Pancreas (tissue), 10 donors: ENCODE measurements at regions not wholly inside any gene's neighbourhood (a gene's known extent, or its start where the extent isn't known, plus 50 kb on each side); places are given as distances from the start of the nearest gene placed in this dataset.

Experiments
- ATAC-seq, 4 donors: fragments of 200-7000 bp; cut with Tn5 transposase; one replicate each; pipeline versions ENCODE4 v1.8.0 to v1.9.1; 2020; ENCODE audit warnings: mild to moderate bottlenecking in 4 of 4, moderate library complexity in 4 of 4
- DNase-seq, 6 donors: peaks; one replicate each; pipeline ENCODE4 v3.0.0-alpha.2; 2020
- FAIRE-seq: peaks from 2 replicates; lab custom pipeline; 2012; peaks lifted over from hg19 to GRCh38; lab: Jason Lieb, UNC
- H3K27ac ChIP-seq, 4 donors: fragments of 200-600 bp; sonication (generic); 1 replicate in 3 of 4; 2 replicates in 1 of 4; pipeline versions ENCODE4 v1.5.0 to v1.8.0; 2020
- H3K27me3 ChIP-seq, 4 donors: fragments of 200-600 bp; one replicate each; pipeline ENCODE4 v1.8.0; 2021
- H3K36me3 ChIP-seq, 3 donors: fragments of 200-600 bp; sonication (generic) in 1 of 3; one replicate each; pipeline versions ENCODE4 v1.5.0 to v1.8.0; 2020 to 2021
- H3K4me1 ChIP-seq, 3 donors: fragments of 200-600 bp; one replicate each; pipeline ENCODE4 v1.8.0; 2021
- H3K4me3 ChIP-seq, 4 donors: fragments of 200-600 bp; sonication (generic) in 2 of 4; one replicate each; pipeline versions ENCODE4 v1.5.0 to v1.8.0; 2020 to 2021
- H3K9me3 ChIP-seq, 4 donors: fragments of 200-600 bp; one replicate each; pipeline ENCODE4 v1.8.0; 2021
- WGBS, 2 donors: extraction: QIAGEN DNeasy Blood & Tissue Kit; methylation state at CpG; one replicate each; pipeline ENCODE4 v1.1.7; 2013; 5-methylcytosine and 5-hydroxymethylcytosine counted together
- intact Hi-C, 3 donors: fragments of 100-400 bp; cut with DNase I; formaldehyde crosslinking; loops; one replicate each; pipeline versions ENCODE4 v1.11.1 to v1.14.2; 2022
- TF ChIP-seq, protein P1 (sequence below), 4 donors: fragments of 200-600 bp; sonication (generic) in 3 of 4; IDR thresholded peaks; one replicate each; pipeline versions ENCODE4 v1.5.0 to v1.8.0; 2021; ENCODE audit warnings: antibody characterized with exemption in 4 of 4
- donor health status: healthy with polysubstance abuse.
- donor health status: DM: no; HTN: no; CAD: no; lungs with moderate emphysema.
- donor health status: DM: no; HTN: no; CAD: no.
- donor health status: control.
- donor health status: control.
- donor health status: Bipolar disorder and iron deficiency.
- donor health status: DM: yes; HTN: yes; CAD: no.
- donor health status: DM: no; HTN: no; CAD: no.
- donor health status: DM: no; HTN: no; CAD: no.
- donor health status: DM: yes; HTN: yes; CAD: no.

GRCh38 chr3:23116081-23116837, 86.9 kb upstream of the UBE2E2 start:
- Histone ChIP-seq H3K9me3 (no peaks in the 10 kb centered on the region), H3K4me3 (no peak overlapping the region), H3K27me3 (no peaks in the 10 kb centered on the region), H3K36me3 (no peaks in the 10 kb centered on the region), H3K27ac (no peak overlapping the region), H3K4me1 (no peaks in the 10 kb centered on the region)
- TF ChIP-seq, protein P1, sequence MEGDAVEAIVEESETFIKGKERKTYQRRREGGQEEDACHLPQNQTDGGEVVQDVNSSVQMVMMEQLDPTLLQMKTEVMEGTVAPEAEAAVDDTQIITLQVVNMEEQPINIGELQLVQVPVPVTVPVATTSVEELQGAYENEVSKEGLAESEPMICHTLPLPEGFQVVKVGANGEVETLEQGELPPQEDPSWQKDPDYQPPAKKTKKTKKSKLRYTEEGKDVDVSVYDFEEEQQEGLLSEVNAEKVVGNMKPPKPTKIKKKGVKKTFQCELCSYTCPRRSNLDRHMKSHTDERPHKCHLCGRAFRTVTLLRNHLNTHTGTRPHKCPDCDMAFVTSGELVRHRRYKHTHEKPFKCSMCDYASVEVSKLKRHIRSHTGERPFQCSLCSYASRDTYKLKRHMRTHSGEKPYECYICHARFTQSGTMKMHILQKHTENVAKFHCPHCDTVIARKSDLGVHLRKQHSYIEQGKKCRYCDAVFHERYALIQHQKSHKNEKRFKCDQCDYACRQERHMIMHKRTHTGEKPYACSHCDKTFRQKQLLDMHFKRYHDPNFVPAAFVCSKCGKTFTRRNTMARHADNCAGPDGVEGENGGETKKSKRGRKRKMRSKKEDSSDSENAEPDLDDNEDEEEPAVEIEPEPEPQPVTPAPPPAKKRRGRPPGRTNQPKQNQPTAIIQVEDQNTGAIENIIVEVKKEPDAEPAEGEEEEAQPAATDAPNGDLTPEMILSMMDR (IDR thresholded peaks at IDR 0.05): no peak
- FAIRE-seq (no peak), ATAC-seq (no peak), DNase-seq (no peak)
- 56 to 72% methylated on average over 3 of the region's 3 CpGs for WGBS, 2 donors
- intact Hi-C loops: no loop called here

GRCh38 chr3:23117856-23118255, 85.3 kb upstream of the UBE2E2 start:
- Histone ChIP-seq H3K27ac (no peak overlapping the region), H3K4me3 (no peak overlapping the region), H3K4me1 (no peaks in the 10 kb centered on the region), H3K27me3 (no peaks in the 10 kb centered on the region), H3K9me3 (no peaks in the 10 kb centered on the region), H3K36me3 (no peaks in the 10 kb centered on the region)
- DNase-seq (no peak), ATAC-seq (no peak), FAIRE-seq (no peak)
- 38 to 53% methylated on average over 1 of the region's 1 CpG for WGBS, 2 donors
- TF ChIP-seq, protein P1 (IDR thresholded peaks at IDR 0.05): no peak
- intact Hi-C loops: no loop called here

- H3K9me3 ChIP-seq: no peaks in the 10 kb centered on the region
- intact Hi-C loops: no loop called here
- H3K4me3 ChIP-seq: no peak overlapping the region
- H3K4me1 ChIP-seq: no peaks in the 10 kb centered on the region
- peaks cover 0 to 5% (median 0%) of the 10 kb centered on the region in 4 donors for H3K27me3 ChIP-seq
- DNase-seq (no peak), ATAC-seq (no peak), FAIRE-seq (no peak)
- TF ChIP-seq, protein P1 (IDR thresholded peaks at IDR 0.05): no peak
- H3K36me3 ChIP-seq: no peaks in the 10 kb centered on the region
- H3K27ac ChIP-seq: no peak overlapping the region
- 81 to 92% methylated on average over 3 of the region's 3 CpGs for WGBS, 2 donors
Observed at GRCh38 chr3:23127196-23127595, 75.9 kb upstream of the UBE2E2 start.

GRCh38 chr3:23128655-23129054, 74.5 kb upstream of the UBE2E2 start:
- H3K9me3 ChIP-seq: no peaks in the 10 kb centered on the region
- WGBS, 2 donors: 68 to 71% methylated on average over 2 of the region's 2 CpGs
- no peak for ATAC-seq

More at GRCh38 chr3:23128655-23129054, 74.5 kb upstream of the UBE2E2 start:
- H3K27ac ChIP-seq: no peak overlapping the region
- H3K4me1 ChIP-seq: no peaks in the 10 kb centered on the region
- H3K27me3 ChIP-seq: peaks cover 0 to 5% (median 0%) of the 10 kb centered on the region in 4 donors
- TF ChIP-seq, protein P1 (IDR thresholded peaks at IDR 0.05): no peak
- H3K4me3 ChIP-seq: no peak overlapping the region
- no peaks in the 10 kb centered on the region for H3K36me3 ChIP-seq
- intact Hi-C loops: no loop called here
- FAIRE-seq (no peak), DNase-seq (no peak)
